ENCODE measurements at regions not wholly inside any gene's neighbourhood (a gene's known extent, or its start where the extent isn't known, plus 50 kb on each side); places are given as distances from the start of the nearest gene placed in this dataset.
"Not testable (repeated sequence)": the region's sequence is repeated elsewhere in the genome, so short reads cannot be mapped to it uniquely, and the experiment has no call there.

DNA sequence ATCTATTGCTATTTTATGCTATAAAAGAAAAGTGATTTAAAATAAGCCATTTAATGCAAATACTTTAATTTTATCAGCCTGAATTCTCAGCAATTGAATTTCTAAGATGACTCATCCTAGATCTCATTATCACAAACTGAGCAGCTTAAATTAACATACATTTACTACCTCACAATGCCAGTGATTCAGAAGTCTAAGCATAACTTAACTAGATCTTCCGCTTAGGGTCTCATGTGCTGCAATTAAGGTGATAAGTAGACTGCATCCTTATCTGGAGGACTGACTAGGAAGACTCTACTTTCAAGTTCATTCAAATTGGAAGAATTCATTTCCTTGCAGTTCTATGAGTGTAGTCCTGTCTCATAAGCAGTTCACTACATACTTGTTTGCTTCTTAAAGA is 286.6 kb downstream of the COL11A1 start:
- DNase-seq (ENCODE audit: low spot score) = no peak

DNA sequence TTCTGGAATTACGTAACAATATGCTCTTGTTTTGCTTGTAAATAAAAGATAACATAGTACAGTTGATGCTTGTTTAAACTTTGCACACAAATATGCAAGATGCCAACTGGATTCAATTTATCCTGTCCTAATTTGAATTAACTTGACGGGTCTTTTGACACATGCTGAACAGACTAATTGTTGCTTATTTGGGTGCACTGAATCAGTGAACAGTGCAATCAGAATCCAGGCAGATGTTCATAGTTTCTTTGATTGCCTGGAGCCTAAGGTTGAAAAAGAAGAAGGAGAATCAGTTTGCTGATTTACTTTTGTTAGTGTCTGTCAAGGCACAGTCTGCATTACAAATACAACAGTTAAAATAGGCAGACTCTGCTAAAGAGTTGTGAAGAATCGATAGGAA is 307.9 kb downstream of the COL11A1 start:
- DNase-seq (ENCODE audit: low spot score) = no peak

DNA sequence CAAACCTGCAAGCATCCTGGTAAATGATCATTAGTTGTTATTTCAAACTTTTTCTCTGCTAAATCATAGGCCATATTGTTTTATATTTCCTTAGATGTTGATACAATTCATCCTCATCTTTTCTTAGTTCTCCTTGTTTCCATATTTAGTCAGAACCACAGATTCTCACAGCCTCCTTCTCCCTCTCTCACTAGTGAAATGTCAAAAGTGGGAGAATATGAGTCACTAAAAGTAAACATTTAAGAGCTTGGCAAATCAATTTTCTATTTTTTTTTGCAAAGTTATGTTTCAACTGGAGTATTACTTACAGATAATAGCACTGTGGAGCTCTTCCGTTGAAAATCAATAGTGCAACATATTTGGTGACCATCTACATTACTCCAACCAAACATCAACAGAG is 308.8 kb downstream of the COL11A1 start:
- DNase-seq (ENCODE audit: low spot score) = no peak

DNA sequence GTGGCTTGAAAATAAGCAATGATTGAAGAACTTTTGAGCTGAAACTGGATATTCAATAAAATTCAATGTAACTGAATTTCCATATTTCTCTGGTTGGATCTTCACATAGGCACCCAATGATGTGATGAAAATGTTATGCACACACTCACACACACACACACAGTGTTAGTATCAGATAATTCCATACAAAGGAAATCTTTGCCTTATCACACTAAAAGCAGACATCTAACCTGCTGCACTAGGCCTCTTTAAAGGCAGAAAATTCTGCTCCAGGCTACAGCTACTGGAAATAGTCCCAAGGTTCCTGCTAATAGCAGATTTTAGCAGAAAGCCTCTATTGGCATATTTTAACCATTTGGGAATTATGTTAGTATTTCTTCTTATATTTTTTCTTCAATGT is 309.6 kb downstream of the COL11A1 start:
- no peak for DNase-seq (ENCODE audit: low spot score)

DNA sequence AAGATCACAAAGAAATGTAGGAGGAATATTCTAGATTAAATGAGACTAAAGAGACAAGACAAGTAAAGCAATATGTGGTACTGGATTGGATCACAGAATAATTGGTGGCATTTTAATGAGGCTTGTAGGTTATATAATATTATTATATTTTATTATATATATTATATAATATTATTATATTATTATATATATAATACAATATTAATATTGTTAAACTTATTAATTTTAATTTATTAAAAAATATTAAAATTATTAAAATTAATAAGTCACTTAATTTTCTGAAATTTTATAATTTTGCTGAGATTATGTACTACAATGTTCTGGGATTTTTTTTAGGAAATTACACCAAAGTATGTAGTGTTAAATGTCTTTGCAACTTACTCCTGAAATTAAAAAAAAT is 311.9 kb downstream of the COL11A1 start:
- no peak for DNase-seq (ENCODE audit: low spot score)

DNA sequence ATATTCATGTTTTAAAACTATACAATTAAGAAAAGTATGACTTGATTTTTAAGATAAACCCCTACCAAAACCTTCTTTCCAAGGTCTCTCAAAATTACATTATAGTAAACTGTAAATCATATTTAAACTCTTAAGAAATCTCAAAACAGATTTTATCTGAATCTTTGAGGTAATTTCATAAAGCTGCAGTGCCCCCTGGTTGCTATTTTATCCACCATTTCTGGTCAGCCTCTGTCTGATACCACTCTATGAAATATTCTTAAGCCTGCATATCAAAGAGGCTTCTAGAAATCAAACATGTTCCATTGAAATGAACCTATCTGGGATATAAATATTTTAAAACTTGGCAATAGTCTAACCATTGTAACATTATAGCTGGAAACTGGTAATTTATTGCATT is 317.3 kb downstream of the COL11A1 start:
- DNase-seq (ENCODE audit: low spot score) = no peak

DNA sequence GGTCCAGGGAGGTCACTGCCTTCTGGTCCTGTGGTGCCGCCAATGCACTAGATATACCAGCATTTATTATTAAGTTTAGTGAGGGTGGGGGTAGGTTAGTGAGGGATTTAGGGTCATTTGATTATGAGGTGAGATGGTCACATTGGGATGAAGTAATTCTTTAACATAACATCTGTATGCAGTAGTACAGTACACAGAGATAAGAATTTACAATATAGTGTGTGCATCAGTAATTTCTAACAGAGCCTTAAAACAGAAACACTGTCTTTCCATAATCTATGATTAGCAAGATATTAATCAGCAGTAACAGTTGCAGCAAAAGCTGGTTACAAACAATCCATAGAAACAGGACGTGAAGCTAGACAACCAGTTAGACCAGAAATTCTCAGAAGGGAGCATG is 318.4 kb downstream of the COL11A1 start:
- not testable (repeated sequence) for DNase-seq (ENCODE audit: low spot score)

DNA sequence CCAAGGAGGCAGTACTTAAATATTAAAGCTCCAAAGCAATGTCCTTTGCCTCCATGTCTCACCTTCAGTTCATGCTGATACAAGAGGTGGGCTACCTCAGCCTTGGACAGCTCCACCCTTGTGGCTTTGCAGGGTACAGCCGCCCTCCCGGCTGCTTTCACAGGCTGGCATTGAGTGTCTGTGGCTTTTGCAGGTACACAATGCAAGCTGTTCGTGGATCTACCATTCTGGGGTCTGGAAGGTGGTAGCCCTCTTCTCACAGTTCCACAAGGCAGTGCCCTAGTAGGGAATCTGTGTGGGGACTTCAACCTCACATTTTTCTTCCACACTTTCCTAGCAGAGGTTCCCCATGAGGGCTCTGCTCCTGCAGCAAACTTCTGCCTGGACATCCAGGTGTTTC is 324.8 kb downstream of the COL11A1 start:
- no peak for DNase-seq (ENCODE audit: low spot score)

DNA sequence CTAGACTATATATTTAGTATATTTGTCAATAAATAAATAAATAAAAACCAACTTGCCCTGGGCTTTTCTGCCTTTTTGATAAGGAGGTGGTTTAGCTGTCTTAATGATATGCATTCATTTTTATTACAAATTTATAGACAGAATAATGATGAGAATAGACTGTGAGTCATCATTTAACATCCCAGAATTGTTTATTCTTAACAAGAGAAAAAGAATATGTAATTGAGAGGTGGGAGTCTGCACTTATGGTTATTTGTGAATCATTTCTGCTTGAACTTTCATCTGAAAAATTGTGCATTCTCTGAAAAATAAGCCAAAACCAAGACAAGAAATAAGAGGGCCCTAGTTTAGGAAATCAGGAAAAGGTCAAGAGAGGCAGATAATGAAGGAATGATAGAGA is 326.2 kb downstream of the COL11A1 start:
- DNase-seq (ENCODE audit: low spot score) = no peak

DNA sequence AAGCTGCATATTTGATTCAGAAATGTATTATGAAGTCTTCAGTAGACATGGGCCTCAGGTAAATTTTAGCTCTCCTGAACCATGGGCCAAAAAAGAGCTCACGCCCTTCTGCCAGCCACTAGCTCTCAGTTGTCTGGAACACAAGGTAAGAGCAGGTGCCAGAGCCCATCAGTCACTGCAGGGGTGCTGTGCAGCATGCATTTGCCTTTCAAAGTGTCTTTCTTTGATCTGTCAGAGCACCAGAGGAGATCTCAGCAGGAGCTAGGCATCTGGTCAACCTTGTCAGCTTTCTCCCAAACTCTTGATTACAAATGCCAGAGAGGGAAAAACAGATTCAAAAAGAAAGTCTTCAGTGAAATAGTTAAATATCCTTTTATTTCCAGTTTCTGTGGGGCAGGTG is 332.3 kb downstream of the COL11A1 start:
- DNase-seq (ENCODE audit: low spot score) = no peak

DNA sequence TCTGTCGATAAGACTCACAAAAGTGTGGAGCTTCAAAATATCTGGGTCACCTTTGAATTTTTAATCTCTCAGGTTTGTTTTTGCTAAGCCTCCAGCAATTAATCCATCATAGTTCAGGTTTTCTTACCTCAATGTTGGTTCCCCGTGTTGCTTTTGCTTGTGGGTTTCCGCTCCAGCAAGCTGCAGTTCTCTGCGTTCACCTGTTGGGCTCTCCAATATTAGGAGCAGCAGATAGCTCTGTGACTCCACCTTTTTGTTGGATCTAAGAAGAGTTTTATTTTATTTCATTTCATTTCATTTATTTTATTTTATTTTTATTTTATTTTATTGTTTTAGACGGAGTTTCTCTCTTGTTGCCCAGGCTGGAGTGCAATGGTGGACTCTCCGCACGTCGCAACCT is 335.5 kb downstream of the COL11A1 start:
- no peak for DNase-seq (ENCODE audit: low spot score)

DNA sequence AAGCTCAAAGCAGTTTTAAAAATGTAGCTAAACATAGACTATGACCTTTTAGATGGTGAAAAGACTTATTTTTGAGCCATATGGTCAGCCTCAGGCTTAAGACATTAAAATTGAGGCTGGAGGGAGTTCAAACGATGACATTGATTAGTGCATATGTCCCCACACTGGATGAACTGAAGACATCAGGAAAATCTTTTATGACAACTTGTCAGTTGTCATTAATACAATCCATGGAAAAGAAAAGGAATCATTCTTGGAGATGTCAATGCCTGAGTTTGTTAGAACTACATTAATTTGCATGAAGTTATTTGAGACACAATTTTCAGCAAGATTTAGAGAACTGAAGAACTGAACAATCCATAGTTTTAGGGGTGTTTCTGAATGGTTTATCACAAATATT is 349.9 kb downstream of the COL11A1 start:
- DNase-seq (ENCODE audit: low spot score) = no peak

DNA sequence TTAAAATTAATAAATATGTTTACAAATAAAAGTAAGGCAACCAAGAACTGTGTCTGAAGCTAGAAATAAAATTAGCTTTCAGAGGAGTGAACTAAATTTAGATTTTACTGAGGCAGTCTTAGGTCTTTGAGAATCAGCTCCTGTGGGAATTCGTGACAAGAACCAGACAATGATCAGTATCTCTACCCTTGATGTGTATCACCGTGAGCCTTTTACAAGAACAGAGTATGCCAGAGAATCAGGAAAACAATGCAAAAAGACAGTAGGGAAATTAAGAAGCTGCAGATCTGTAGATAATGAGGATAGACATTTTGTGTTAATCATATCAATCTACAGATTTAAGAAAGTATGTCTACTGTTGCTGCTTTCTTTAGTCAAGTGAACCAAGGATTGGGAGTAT is 351.0 kb downstream of the COL11A1 start:
- DNase-seq (ENCODE audit: low spot score) = no peak

DNA sequence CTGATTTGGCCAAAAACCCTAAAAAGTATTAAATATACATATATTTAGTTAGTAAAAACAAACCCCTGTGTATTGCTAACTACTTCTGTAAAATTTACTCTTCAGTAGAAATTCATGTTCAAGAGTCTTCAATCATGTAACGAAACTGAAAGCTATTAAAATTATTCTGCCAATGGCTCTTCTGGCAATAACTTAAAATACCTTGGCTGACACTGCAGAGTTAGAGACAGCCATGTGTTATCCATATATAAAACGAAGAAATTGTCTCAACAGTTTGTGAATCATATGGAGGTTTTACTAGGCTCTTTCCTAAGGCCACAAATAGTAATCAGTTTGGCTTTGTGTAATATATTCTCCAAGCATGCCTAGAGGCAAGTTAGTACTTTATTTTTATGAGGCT is 357.2 kb downstream of the COL11A1 start:
- DNase-seq (ENCODE audit: low spot score) = no peak

DNA sequence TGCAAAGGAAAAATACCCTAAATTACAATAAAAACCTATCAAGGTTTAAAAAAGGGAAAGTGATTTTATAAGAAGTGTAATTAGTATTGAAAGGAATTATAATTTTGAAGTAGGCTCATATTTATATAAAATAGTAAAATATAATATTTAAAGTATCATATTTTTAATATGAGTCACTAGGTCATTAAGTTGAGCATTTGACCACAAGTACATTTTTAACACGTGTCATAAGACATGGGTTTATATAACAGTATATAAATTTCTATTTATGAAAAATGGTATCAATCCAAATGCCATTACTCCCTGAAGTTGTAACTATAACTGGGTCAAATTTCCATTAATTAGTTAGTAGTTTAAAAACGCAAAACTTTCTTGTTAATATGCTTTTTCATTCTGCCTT is 365.9 kb downstream of the COL11A1 start:
- no peak for DNase-seq (ENCODE audit: low spot score)

DNA sequence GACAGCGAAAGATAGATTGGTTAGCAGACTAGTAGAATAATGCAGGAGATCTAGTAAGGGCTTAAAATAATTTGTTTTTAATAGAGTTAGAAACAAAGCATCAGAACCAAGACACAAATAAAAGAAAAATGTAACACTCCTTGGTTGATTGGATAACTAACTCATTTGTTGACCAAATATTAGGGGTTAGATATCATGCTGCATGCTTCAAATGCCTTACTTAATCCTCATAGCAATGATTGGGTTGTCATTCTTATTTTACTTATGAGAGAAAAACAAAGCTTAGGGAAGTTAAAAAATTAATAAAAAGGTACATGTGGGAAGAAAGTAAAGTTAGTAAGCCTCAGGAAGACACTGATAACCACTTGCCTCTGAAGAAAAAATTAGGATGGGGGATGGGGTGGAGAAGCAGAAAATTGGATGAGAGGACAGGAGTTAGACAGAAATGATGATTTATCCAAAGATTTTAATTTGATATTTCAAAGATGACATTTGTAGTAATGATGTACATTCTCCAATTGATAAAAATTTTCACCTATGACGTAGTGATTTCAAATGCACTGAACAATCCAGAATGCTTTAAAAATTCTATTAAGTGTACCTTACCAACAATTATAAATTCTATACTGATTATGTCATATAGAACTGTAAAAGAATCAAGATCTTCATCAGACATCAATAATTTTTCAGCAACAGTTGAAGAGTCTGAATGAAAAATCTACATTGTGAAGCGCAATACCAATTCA is 374.7 kb downstream of the COL11A1 start:
- no peak for DNase-seq (ENCODE audit: low spot score)

DNA sequence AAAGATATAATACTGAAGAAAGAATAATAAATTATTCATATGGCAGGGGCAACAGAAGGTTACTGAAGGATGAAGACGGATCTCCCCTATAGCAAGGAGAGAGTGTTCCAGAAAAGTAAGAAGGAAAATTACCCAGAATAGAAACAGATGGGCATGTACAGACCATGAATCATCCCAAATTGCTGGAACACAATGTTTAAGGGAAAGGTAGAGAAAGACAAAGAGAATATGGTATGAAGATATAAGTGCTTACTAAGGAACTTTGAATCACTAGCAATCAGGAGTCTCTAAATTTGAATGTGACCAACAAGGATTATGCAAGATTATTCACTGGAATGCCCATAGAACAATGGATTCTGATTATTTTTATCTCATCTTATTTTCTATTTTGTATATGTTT is 375.4 kb downstream of the COL11A1 start:
- DNase-seq (ENCODE audit: low spot score) = no peak

DNA sequence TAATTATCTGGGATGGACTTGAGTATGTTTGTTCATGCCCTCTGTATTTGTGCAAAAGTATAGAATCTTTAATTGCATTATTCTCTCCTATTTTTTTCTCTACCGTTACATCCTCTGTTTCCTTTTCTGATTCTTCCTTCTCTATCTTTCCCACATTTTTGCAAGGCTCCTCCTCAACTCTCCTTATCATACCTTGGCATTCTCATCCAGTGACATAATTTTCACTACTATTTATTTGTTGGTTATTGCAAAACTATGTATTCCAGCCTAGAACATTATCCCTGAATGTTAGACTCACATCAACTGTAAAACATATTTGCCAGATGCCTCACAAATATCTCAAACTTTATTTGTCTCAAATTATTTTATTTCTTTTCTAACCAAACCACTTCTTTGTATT is 381.9 kb downstream of the COL11A1 start:
- no peak for DNase-seq (ENCODE audit: low spot score)

DNA sequence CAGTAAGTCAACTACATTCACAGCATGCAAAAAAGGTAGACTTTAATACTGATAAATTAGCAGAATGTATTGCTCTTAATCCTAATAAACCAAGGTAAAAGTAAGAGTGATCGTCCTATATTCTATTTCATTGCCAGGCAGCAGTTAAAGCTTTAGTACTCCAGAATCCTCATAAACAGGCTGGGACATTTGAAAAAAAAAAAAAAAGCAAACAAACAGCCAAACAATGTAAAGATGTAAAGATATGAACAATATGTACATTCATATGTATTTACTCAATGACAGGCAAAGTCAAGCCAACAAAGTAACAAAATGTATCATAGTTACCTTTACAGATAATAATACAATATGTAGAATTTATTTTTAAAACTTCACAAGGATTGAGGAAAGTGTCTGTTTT is 383.6 kb downstream of the COL11A1 start:
- DNase-seq (ENCODE audit: low spot score) = no peak

DNA sequence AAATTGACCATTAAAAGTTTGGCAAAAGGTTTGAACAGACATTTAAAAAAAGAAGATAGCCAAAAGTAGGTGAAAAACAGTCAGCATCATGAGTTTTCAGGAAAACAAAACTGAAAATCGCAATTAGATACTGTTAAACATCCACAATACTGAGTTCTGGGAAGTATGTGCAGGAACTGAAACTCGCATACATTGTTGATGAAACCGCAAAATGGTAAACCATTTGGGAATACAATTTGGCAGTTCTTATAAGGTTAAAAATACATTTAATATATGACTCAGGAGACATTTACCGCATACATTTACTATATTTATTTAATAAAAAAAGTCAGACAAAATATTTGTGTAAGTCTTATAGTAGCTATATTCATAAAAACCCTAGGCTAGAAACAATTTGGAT is 393.2 kb downstream of the COL11A1 start:
- no peak for DNase-seq (ENCODE audit: low spot score)

DNA sequence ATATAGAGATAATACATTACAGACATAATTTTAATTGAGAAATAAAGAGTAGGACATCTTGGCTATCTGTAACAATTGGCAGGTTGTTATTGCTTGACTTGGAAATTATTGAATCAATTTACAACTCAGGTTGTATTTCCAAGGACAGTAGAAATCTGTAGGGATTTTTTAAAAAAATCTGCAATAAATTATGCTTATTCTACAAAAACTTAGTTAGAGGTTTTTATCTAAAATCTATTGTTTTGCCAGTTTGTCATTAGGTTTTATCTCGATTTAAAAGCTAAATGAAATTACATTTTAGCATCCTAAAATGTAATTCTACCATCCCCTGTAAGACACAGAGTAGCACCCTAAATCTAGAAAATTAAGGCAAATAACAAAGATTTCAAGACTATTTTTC is 408.8 kb downstream of the COL11A1 start:
- DNase-seq (ENCODE audit: low spot score) = no peak

DNA sequence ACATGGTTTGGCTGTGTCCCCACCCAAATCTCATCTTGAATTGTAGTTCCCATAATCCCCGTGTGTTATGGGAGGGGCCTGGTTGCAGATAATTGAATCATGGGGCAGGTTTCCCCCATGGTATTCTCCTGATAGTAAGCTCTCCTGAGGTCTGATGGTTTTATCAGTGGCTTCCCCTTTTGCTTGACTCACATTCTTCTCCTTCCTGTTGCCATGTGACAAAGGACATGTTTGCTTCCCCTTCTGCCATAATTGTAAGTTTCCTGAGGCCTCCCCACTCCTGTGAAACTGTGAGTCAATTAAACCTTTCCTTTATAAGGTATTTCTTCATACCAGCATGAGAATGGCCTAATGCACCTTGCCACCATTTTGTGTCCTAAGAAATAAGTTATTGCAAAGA is 415.0 kb downstream of the COL11A1 start:
- no peak for DNase-seq (ENCODE audit: low spot score)

DNA sequence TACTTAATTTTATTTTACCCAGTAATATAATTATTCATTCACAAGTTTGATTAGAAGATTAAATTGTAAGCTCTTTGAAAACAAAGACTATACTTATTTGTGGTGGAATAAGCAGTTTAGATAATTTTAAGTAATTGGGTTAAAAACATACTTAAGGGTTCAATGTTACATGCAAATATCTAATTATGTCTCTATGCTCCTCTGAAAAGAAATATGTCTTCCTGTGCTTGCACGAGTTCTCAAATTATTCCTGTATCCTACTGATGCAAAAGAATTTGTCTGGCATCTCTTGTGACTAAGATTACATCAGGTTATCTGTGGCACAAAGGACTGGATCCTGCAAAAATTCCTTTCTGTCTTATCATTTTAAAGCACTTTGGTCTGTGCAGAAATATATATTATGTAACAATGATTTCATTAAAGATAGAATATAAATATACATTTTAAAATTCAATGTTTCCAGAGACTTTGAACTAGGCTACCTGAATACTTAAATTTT is 416.7 kb downstream of the COL11A1 start:
- DNase-seq (ENCODE audit: low spot score) = no peak

DNA sequence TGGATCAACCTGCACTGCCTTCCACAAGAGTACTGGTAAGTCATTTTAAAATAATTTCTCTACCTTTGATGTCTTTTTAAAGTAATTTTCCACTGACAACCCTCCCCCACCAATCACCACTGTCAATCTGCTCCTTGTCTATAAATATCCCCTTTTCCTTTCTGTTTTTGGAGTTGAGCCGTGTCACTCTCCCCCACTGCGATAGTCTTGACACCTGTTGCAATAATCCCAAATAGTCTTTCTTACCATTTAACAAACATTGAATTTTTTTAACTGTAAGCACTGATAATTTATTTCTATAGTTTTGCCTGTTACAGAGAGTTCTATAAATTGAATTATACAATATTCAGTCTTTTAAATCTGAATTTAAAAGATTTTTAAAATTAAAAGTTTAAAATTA is 420.9 kb downstream of the COL11A1 start:
- no peak for DNase-seq (ENCODE audit: low spot score)

All from pons (tissue), 1 donor.